ENCODE measurements at regions not wholly inside any gene's neighbourhood (a gene's known extent, or its start where the extent isn't known, plus 50 kb on each side); places are given as distances from the start of the nearest gene placed in this dataset.

- Histone ChIP-seq H3K9me1 (replicated peaks; ENCODE audit: control insufficient read depth, extremely low read depth, insufficient read depth, low read length) (no peaks in the 10 kb centered on the region), H3K79me2 (ENCODE audit: control insufficient read depth, insufficient read depth, low read length) (no peaks in the 10 kb centered on the region), H3K4me2 (ENCODE audit: insufficient read depth, low read length) (no peak overlapping the region), H3K36me3 (ENCODE audit: control insufficient read depth in 2 of 2, extremely low read depth in 1 of 2, insufficient read depth in 2 of 2, low read length in 2 of 2) (no peaks in the 10 kb centered on the region), H3K27me3 (ENCODE audit: control insufficient read depth in 2 of 2, insufficient read depth in 2 of 2, low read length in 2 of 2) (no peaks in the 10 kb centered on the region), H3K27ac (ENCODE audit: insufficient read depth, low read depth, low read length) (no peak overlapping the region), H3K9ac (replicated peaks; ENCODE audit: extremely low read depth, insufficient read depth, low read length) (no peak overlapping the region), H4K20me1 (replicated peaks; ENCODE audit: control insufficient read depth, extremely low read depth, insufficient read depth, low read length) (no peaks in the 10 kb centered on the region), H3K9me3 (replicated peaks; ENCODE audit: control insufficient read depth, insufficient read depth, low read length) (no peaks in the 10 kb centered on the region), H3K4me1 (ENCODE audit: control insufficient read depth, extremely low read depth, insufficient read depth, low read length) (no peaks in the 10 kb centered on the region), H3K4me3 (replicated peaks in 1 of 3; ENCODE audit: insufficient read depth in 1 of 3, low read depth in 1 of 3, low read length in 3 of 3) (no peak overlapping the region), H2AFZ (ENCODE audit: low read depth, low read length) (no peak overlapping the region)
- dilution Hi-C loops (cut with MboI; ENCODE audit: extremely low pct_ligation_motif_present, low sequenced_read_pairs): no loop called here
- intact Hi-C loops (cut with micrococcal nuclease): no loop called here
- TF ChIP-seq GATA2 (IDR thresholded peaks at IDR 0.05; ENCODE audit: insufficient read depth, insufficient read length, low read depth, low read length) (no peak), MAX (IDR thresholded peaks at IDR 0.05; ENCODE audit: insufficient read depth, insufficient read length) (no peak), CTCF (IDR thresholded peaks at IDR 0.05; ENCODE audit: extremely low read depth in 1 of 2, insufficient read depth in 1 of 2, low read depth in 1 of 2, low read length in 2 of 2) (no peak), JUN (IDR thresholded peaks at IDR 0.05; ENCODE audit: borderline replicate concordance, insufficient read depth, insufficient read length, low read depth) (no peak), MYC (IDR thresholded peaks at IDR 0.05; ENCODE audit: low read depth, low read length) (no peak), POLR2AphosphoS5 (IDR thresholded peaks at IDR 0.05; ENCODE audit: insufficient read depth, low read depth, low read length) (no peak), FOS (IDR thresholded peaks at IDR 0.05; ENCODE audit: borderline replicate concordance, insufficient read depth, low read length) (no peak), POLR2A (IDR thresholded peaks at IDR 0.05; ENCODE audit: low read depth, low read length) (no peak), EZH2 (IDR thresholded peaks at IDR 0.05; ENCODE audit: borderline replicate concordance, low read depth, low read length, severe bottlenecking) (no peak)
- CTCF ChIA-PET: no interaction called here
- FAIRE-seq: no peak
- BruUV-seq (replicated peaks): no TSS peak
- no peak for DNase-seq (ENCODE audit: low read depth, low spot score)
- POLR2A ChIA-PET: no interaction called here
Measured at GRCh38 chr21:24367936-24368335, 1239.3 kb downstream of the MRPL39 start.

Data from endothelial cell of umbilical vein (primary cell).